GM23338 (cell line): ENCODE measurements at regions not wholly inside any gene's neighbourhood (a gene's known extent, or its start where the extent isn't known, plus 50 kb on each side); places are given as distances from the start of the nearest gene placed in this dataset.

Experiments
- CREB1 ChIP-seq: fragments of 250-450 bp; sonication (Bioruptor Pico); IDR thresholded peaks from 2 replicates; pipeline ENCODE4 v1.5.0; 2020; ENCODE audit warnings: low read depth, mild to moderate bottlenecking, moderate library complexity
- CTCF ChIP-seq, 2 experiments: fragments of 200-600 bp in 1 of 2; sonication (generic) in 1 of 2; conservative IDR thresholded peaks; 2 replicates each; pipeline versions ENCODE4 v1.5.1 to v1.6.1; 2016 to 2017; ENCODE audit warnings: antibody characterized with exemption in 2 of 2, low read depth in 2 of 2, mild to moderate bottlenecking in 2 of 2, moderate library complexity in 1 of 2
- ETS1 ChIP-seq: IDR thresholded peaks from 2 replicates; pipeline ENCODE4 v1.6.1; 2016; ENCODE audit warnings: antibody characterized with exemption
- EZH2 ChIP-seq: fragments of 200-600 bp; sonication (generic); IDR thresholded peaks from one replicate; pipeline ENCODE4 v1.8.0; 2017; ENCODE audit warnings: antibody characterized with exemption, mild to moderate bottlenecking, low read depth; ENCODE audit not compliant: unreplicated experiment
- EZH2phosphoT487 ChIP-seq: fragments of 200-600 bp; sonication (generic); IDR thresholded peaks from one replicate; pipeline ENCODE4 v1.8.1; 2018; ENCODE audit warnings: antibody characterized with exemption; ENCODE audit not compliant: unreplicated experiment
- JUNB ChIP-seq: IDR thresholded peaks from one replicate; pipeline ENCODE4 v1.6.1; 2016; ENCODE audit warnings: antibody characterized with exemption; ENCODE audit not compliant: unreplicated experiment
- NANOG ChIP-seq: IDR thresholded peaks from 2 replicates; pipeline ENCODE4 v1.6.1; 2016; ENCODE audit warnings: antibody characterized with exemption, borderline replicate concordance
- POLR2AphosphoS5 ChIP-seq: IDR thresholded peaks from 2 replicates; pipeline ENCODE4 v1.6.1; 2016; ENCODE audit warnings: antibody characterized with exemption, low read depth
- REST ChIP-seq: IDR thresholded peaks from one replicate; pipeline ENCODE4 v1.6.1; 2018; ENCODE audit warnings: antibody characterized with exemption; ENCODE audit not compliant: unreplicated experiment
- ZNF114 ChIP-seq: fragments of 250-450 bp; sonication (Bioruptor Pico); IDR thresholded peaks from 2 replicates; pipeline ENCODE4 v1.5.0; 2020; ENCODE audit warnings: mild to moderate bottlenecking, moderate library complexity
- ZNF331 ChIP-seq: fragments of 250-450 bp; sonication (Bioruptor Pico); IDR thresholded peaks from 2 replicates; pipeline ENCODE4 v1.5.0; 2020; ENCODE audit warnings: low read depth, mild to moderate bottlenecking, moderate library complexity

GRCh38 chr2:4190548-4190947 lies 487.2 kb downstream of the DCDC2C start:
- no peak for TF ChIP-seq CTCF (conservative IDR thresholded peaks at IDR 0.05; ENCODE audit: low read depth in 2 of 2)
- TF ChIP-seq POLR2AphosphoS5: no peak
- TF ChIP-seq EZH2: no peak
- TF ChIP-seq REST: no peak
- no peak for TF ChIP-seq EZH2phosphoT487
- TF ChIP-seq ZNF331: no peak
- no peak for TF ChIP-seq CREB1 (CRISPR knock-in tag)
- TF ChIP-seq ETS1: no peak
- TF ChIP-seq JUNB: no peak
- no peak for TF ChIP-seq NANOG
- TF ChIP-seq ZNF114 (CRISPR knock-in tag): no peak
